CD1c-positive myeloid dendritic cell (primary cell): ENCODE measurements at regions not wholly inside any gene's neighbourhood (a gene's known extent, or its start where the extent isn't known, plus 50 kb on each side); places are given as distances from the start of the nearest gene placed in this dataset.
"Not testable (repeated sequence)": the region's sequence is repeated elsewhere in the genome, so short reads cannot be mapped to it uniquely, and the experiment has no call there.

Experiments used
- DNase-seq: peaks from one replicate; pipeline ENCODE4 v3.0.0-alpha.2; 2016; ENCODE audit errors: extremely low spot score

DNA sequence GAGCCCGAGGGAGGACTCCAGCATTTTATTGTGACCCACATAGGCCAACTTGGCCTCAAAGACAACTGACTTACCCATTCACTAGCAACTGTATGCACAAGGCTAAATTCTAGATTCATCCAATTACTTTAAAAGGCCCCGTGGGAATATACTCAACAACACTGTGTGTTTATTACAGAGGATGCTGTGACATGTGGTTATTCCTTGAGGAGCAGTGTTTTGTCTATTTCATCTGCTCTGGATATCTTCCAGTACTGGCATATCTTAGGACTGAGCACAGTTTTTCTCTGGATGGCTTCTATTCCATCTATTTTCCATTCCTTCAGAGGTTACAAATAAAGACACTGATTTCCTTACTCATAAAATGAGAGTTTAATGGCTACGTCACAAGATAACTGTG, 87.2 kb upstream of the KRAS start:
- no peak for DNase-seq

DNA sequence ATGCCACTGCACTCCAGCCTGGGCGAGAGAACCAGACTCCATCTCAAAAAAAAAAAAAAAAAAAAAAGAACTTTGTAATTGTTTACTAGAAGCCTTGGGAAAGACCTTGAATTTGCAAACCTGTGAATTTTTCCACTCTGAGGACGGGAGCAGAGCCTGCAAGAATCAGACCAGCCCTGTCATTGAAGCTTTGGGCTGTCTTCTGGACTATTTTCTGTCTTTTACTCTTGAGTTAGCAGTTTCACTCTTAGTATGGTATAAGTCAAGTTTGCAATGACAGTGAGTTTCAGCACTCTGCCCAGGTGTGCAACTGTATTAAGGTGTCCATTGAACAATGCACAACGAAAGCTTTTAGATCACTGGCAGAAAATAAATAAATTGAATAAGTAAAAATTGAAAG, 81.4 kb upstream of the KRAS start:
- no peak for DNase-seq

DNA sequence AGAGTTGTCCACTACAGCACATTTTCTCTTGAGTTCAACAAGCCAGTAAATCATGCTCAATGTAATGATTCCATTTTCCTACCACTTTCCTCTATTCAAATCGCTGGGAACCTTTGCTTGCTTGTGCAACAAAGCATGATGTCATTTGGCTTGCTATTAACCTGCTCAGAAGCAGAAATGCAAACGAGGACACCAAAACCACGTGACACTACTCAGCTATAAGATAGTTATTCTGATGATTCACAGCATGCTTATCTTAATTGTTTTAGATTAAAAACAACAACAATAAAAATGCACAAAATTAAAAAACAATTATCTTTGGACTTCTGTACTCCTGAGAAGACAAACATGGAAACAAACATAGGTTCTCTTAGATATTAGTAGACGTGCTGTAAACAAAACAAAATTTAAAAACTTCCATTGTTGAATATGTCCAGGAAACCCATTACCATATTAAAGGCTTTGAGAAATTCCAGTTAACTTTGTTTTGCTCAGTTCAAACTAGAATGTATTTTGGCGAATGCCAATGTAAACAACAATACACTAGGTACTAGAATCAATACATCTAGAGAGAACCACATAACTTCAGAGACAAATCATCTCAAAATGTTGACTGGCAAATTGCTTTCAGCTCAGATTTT, 77.5 kb upstream of the KRAS start:
- DNase-seq: peak; percentile 26

DNA sequence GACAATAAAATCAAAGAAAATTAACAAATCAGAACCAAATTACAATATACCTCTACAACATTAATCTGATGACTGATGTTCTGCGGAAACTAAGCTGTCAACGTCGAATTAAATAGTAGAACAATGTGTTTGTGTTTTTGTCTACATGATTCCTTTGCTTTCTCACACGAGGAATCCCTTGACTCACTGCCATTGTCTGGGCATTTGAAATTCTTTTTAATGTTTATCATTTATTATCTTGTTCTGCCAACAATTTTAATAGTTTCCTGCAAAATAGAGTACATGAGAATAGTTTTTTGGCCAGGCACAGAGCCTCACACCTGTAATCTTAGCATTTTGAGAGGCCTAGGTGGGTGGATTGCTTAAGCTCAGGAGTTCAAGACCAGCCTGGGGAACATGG, 76.6 kb upstream of the KRAS start:
- DNase-seq: no peak

DNA sequence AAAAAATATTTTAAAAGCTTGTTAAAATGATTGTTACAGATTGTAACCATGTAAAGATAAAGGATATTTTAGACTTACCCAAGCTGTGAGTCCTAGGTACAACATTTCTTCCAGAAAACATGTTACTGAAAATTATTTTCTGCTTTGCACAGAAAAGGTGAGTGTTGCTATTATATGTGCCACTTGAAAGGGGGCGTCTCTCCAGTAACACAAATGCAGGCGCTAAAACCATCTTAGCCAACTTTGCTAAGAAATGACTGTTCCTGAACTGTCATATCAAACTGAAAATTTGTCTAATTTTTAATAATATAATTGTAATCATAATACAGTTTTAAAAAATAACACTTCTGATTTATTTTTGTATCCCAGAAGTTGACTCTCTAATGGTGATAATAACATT, 75.6 kb upstream of the KRAS start:
- no peak for DNase-seq

DNA sequence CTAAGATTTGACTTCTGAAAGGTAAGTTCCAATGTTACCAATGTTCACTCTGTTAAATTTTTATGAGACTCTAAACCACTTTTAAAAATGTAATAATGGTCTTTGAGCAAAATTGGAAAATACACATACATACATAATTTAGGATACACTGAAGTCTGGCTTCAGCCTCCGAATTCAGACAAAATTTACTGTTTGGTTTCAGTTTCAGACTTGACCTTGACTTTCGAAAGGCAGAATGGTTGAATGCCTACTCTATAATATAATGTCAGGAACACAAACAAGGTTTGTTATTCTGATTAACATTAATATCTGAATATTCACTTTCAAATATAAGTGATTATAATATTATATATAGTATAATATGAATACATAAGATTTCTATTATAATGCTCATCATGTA, 74.1 kb upstream of the KRAS start:
- no peak for DNase-seq

DNA sequence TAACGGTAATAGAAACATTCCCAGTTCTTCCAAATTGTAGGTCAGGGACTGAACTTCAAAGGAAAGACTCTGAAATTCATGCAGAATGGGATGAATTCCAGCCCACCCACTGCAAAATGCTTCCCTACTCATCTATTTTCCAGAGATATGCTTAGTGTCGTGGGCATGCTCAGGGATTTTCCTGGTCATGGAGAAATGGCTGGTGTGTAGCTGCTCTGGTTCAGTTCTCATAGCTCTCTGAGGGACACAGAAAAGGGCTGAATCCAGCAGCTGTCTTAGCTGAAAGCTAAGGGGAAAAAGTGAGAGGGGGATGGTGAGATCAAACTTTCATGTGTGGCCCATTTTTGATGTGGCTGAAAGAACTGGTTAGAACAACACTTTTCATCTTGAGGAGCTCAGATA, 72.9 kb upstream of the KRAS start:
- DNase-seq: no peak

DNA sequence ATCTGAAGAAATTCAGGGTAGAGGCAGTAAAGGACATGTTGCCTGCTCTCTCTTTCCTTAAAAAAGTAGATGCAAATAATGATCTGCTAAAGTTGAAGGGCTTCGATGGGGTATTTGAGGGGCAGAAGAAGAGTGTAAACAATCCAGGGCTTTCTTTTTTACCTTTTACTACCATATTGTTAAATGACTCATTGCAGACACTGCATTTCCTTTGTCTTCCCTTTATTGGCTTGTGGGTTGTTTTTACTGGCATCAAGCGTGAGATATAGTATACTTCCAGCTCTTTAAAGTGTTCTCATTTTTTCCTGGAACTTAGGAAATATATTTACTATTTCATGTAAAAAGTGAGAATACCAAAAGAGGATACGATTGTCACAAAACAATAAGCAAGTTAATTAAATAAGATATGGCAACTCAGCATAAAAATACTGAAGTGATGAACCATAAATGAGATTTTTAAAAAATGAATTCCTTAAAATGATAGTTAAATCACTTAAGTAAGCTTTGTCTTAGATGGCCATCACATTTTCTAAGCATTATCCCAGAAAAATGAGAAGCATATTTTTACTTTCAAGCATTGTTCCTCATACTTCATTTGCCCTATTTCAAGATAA, 72.3 kb upstream of the KRAS start:
- no peak for DNase-seq

DNA sequence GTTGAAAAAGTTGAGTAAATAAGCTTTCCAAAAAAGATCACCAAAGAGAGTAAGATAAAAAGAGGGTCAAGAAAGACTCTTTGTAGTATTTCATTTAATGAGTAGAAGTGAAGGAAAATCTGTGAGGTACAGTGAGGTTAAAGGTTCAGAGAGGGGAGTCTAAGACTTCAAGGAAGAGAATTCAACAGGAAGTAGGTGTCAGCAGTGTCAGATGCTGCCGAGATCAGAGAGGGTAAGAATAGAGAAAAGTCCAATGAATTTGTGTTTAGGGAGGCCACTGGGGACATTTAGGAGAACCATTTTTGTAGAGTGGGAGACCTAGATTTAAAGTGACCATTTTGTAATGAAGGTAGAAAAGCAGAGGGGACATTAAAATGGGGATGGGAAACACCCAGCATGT, 71.6 kb upstream of the KRAS start:
- no peak for DNase-seq

DNA sequence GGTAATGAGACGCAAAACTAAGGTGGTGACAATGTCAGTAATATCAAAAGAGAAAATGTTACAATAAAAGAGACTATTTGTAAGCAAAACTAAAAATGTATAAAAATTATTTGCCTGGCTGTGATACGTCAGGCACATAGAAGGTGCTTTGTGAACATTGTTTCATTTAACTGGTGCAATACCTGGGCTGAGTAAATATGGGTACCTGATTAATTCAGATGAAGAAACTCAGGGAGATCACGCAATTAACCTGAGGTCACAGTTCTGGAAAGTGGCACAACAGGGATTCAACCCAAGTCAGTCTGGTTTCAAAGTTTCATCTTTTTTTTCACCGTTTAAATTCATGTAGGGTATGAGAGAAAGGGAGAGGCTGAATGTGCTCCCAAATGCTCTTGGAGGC, 71.0 kb upstream of the KRAS start:
- no peak for DNase-seq

DNA sequence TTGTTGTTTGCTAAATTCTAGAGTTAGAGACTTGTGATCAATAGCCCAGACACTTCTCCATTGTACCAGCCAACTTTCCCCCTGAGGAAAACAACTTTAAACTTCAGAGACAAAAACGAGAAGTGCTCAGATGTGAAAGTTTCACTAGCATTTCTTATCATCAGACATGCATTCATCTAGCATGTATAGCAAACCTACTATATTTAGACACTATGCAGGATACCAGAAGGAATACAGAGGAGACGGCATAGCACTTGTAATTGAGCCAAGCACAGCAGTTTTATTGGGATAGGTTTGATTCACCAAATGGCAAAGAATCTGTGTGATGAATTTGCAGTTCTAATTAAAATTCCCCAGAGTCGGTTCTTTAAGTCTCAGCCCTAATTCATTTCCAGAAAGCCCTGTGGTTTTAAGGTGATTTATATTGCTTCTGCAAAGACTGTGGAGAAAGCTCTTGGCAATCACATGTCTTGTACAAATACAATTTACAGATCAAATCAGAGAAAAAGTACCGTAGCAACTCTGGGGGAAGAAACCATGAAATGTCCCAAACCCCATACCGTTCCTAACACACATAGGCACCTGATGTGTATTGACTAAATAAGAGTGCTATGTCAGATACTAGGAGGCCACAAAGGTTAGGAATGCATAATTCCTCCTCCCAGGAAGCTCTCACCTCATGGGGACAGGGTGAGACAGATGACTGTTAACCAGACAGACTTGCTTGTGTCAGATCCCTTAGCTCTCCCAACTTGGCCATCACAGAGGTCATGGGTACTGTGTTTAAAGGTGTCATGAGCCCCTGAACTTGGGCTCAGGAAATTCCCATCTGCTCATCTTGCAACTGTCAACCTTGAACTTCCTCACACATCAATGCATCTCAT, 69.6 kb upstream of the KRAS start:
- DNase-seq: peak; percentile 27

DNA sequence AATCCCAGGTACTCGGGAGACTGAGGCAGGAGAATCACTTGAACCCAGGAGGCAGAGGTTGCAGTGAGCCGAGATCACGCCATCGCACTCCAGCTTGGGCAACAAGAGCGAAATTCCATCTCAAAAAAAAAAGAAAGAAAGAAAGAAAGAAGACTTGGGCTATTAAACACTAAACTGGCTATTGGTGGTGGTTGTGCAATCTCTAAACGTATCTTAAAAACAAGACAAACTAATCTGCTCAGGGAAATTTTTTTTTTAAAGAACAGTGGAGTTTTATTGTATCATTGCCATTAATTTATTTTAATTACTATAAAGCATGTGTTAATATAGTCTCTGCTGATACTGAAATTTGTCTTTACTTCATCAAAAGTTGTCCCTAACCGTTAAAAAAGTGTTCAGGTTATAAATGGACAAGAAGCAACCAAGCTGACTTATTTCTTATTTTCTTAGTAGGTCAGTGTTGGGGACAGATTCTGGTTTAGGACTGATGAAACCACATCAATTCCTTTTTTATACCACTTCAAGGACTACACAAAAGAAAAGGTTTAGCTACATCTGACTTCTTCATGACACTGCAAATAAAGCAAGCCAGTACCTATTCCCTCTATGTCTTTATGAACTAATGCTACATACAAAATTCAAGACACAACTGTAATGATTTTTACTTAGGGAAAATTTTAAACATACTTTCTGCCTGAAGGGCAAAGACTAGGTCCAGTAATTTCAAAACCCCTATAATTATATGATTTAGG, 68.7 kb upstream of the KRAS start:
- no peak for DNase-seq

DNA sequence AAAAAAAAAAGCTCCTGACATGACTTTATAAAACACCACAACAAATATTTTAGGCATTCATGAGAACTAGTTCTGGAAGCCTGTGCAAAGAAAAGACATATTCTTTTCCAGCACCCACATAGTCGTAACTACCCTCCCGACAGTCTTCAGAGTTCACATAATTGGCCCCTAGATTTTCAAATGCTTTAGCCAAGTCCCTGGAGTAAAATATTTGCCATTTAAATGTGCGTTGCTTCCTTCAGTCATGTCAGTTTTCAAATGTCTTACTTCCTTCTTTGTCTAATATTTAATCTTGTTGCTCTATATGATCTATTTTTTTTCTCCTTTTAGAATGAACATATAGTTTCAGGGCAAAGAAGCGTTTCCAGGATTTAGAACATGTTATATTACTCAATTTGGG, 66.8 kb upstream of the KRAS start:
- DNase-seq: no peak

DNA sequence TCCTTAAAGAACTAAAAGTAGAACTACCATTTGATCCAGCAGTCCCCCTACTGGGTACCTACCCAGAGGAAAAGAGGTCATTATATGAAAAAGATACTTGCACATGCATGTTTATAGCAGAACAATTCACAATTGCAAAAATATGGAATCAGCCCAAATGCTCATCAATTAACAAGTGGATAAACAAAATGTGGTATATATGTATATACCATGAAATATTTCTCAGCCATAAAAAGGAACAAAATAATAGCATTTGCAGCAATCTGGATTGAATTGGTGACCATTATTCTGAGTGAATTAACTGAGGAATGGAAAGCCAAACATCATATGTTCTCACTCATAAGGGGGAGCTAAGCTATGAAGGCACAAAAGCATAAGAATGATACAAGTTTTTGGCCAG, 64.7 kb upstream of the KRAS start:
- DNase-seq: no peak

DNA sequence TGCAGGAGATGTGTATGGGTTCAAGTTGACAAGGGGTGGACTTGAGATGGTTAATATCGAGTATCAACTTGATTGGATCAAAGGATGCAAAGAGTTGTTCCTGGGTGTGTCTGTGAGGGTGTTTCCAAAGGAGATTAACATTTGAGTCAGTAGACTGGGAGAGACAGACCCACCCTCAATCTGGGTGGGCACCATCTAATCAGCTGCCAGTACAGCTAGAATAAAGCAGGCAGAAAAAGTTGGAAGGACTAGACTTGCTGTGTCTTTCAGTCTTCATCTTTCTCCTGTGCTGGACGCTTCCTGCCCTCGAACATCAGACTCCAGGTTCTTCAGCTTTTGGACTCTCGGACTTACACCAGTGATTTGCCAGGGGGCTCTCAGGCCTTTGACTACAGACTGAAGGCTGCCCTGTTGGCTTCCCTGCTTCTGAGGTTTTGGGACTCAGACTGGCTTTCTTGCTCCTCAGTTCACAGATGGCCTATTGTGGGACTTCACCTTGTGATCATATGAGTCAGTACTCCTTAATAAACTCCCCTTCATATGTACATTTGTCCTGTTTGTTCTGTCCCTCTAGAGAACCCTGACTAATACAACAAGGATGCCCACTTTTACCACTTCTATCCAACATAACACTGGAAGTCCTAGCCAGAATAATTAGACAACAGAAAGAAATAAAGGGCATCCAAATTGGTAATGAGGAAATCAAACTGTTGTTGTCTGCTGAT, 62.7 kb upstream of the KRAS start:
- DNase-seq: not testable (repeated sequence)

DNA sequence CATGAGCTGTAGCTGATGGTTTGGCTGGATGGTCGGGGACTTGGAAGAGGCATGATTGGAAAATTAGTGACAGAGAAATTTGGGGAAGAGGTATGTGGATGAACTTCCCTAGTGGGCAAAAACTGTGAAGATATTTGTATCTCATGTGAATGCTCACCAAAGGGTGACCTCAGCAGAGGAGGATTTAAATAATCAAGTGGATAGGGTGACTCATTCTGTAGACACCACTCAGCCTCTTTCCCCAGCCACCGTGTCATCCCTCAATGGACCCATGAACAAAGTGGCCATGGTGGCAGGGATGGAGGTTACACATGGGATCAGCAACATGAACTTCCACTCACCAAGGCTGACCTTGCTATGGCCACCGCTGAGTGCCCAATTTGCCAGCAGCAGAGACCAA, 60.8 kb upstream of the KRAS start:
- no peak for DNase-seq

DNA sequence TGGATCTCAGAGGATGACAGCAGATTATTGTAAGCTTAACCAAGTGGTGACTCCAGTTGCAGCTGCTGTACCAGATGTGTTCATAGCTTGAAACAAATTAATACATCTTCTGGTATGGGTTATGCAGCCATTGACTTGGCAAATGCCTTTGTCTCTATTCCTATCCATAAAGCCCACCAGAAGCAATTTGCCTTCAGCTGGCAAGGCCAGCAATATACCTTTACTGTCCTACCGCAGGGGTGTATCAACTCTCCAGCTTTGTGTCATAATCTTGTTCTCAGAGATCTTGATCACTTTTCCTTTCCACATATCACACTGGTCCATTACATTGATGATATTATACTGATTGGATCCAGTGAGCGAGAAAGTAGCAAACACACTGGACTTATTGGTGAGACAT, 59.3 kb upstream of the KRAS start:
- not testable (repeated sequence) for DNase-seq

DNA sequence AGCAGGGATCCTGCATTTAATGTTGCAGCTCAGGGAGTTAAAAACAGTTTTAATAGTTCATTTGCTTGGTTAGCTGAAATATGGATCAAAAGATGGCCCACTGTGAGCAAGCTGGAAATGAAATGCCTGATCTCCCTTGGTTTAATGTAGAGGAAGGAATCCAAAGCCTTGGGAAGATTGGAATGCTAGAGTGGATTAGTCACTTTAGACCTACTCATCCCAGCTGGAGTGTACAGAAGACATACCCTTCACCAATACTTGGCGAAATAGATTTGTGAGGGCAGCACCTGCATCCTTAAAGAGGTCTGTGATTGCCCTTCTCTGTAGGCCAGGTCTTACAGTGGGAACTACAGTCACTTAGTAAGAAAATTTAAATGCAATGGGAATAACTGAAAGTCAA, 58.0 kb upstream of the KRAS start:
- DNase-seq: no peak

DNA sequence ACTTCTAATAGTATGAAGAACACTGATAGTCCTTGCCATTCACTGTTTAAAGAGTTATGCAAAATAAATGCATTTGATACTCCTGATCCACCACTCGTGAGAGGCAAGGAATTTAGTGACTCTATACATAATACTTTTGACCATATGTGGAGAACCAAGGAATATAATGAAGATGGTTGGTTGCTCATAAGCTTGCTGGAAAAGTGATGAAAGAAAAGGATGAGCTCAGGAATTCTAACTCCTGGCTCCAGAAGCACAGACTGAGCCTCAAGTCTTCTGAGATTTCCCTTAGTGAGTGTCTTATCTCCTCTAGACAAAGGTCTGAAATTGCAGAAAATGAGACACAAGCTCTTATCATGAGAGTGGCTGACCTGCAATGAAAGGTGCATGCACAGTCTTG, 57.1 kb upstream of the KRAS start:
- DNase-seq: no peak

DNA sequence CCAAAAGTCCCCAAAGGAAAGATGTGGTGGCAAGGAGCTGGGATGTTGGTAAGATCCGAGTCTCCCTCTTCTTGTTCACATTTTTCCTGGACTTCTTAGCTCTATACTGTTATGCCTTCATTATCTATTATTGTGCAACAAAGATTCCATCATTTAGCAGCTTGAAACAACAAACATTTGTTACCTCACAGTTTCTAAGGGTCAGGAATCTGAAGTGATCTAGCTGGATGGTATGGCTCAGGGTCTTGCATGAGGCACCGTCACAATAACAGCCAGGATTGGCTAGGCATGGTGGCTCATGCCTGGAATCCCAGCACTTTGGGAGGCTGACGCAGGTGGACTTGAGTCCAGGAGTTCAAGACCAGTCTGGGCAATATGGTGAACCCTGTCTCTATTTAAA, 51.1 kb upstream of the KRAS start:
- no peak for DNase-seq
